NB4 (cell line): ENCODE measurements at regions not wholly inside any gene's neighbourhood (a gene's known extent, or its start where the extent isn't known, plus 50 kb on each side); places are given as distances from the start of the nearest gene placed in this dataset.

Experiments used
- DNase-seq: peaks from one replicate; pipeline ENCODE4 v3.0.0; 2010; ENCODE audit warnings: low read depth
- H3K4me3 ChIP-seq: one replicate; pipeline ENCODE4 v1.5.1; 2011; ENCODE audit warnings: mild to moderate bottlenecking, low read depth, low read length, moderate library complexity
- MYC ChIP-seq: IDR thresholded peaks from 2 replicates; pipeline ENCODE4 v1.6.1; 2011; ENCODE audit warnings: low read depth, low read length
- POLR2A ChIP-seq: IDR thresholded peaks from 2 replicates; pipeline ENCODE4 v1.6.1; 2011; ENCODE audit warnings: mild to moderate bottlenecking; ENCODE audit not compliant: insufficient read length; ENCODE audit errors: extremely low read depth
- TF ChIP-seq, protein P1 (sequence below): IDR thresholded peaks from one replicate; pipeline ENCODE4 v1.5.1; 2012; ENCODE audit warnings: low read depth, low read length
- TF ChIP-seq, protein P2 (sequence below): IDR thresholded peaks from 2 replicates; pipeline ENCODE4 v1.6.1; 2011; ENCODE audit warnings: low read depth, low read length

DNA sequence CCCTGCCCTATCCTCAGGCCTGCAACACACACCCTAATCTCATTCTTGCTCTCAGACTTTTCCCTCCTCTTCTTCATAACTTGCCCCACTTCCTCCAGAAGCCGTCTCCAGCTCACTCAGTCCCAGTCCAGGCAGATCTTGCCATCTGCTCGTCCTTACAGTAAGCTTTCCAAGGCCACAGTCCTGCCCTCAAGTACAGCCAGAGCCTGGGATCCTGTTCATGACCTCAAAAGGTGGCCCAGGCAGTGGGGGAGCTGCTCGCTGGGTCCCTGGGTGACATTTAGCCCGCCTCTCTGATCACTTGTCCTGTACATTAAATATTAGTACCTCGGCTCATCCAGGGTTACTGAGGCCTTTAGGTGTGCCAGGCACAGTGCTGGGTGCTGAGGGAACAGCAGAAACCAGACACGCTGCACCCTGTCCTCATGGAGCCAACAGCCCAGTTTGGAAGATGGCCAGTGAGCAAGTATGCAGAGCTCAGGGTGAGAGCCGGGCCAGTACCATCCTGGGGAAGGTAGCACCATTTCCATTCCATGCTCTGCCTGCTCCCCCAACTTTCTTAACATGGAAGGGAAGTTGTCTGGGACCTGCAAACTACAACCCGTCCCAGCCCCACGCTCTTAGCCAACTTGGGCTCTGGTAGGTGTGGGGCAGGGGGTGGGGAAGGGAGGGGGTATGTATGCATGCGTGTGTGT, 100.4 kb downstream of the C5orf15 start:
- no peak for DNase-seq
- TF ChIP-seq, protein P1, sequence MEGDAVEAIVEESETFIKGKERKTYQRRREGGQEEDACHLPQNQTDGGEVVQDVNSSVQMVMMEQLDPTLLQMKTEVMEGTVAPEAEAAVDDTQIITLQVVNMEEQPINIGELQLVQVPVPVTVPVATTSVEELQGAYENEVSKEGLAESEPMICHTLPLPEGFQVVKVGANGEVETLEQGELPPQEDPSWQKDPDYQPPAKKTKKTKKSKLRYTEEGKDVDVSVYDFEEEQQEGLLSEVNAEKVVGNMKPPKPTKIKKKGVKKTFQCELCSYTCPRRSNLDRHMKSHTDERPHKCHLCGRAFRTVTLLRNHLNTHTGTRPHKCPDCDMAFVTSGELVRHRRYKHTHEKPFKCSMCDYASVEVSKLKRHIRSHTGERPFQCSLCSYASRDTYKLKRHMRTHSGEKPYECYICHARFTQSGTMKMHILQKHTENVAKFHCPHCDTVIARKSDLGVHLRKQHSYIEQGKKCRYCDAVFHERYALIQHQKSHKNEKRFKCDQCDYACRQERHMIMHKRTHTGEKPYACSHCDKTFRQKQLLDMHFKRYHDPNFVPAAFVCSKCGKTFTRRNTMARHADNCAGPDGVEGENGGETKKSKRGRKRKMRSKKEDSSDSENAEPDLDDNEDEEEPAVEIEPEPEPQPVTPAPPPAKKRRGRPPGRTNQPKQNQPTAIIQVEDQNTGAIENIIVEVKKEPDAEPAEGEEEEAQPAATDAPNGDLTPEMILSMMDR = no peak
- TF ChIP-seq POLR2A (no peak), MYC (no peak)
- TF ChIP-seq, protein P2, sequence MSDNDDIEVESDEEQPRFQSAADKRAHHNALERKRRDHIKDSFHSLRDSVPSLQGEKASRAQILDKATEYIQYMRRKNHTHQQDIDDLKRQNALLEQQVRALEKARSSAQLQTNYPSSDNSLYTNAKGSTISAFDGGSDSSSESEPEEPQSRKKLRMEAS = no peak
- no peak overlapping the region for H3K4me3 ChIP-seq

DNA sequence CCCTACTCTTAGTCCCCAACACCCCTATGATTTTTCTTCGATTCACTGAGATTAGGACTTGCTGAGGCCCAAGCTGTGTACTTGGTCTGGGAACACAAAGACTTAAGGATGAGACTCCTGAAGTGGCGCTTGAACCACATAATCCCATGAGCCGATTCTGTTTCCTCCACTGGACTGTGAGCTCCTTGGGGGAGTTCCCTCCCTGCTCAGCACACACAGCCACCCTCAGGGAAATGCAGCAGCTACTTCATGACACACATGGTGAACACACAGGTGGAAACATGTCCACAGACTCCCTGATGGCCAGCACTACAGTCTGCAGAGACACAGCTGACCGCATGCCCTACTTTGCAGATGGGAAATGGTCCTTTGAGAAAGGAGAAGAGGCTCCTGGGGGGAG, 101.1 kb downstream of the C5orf15 start:
- TF ChIP-seq MYC (no peak), POLR2A (no peak)
- TF ChIP-seq, protein P1 = no peak
- TF ChIP-seq, protein P2 = no peak
- DNase-seq = no peak
- H3K4me3 ChIP-seq = no peak overlapping the region

DNA sequence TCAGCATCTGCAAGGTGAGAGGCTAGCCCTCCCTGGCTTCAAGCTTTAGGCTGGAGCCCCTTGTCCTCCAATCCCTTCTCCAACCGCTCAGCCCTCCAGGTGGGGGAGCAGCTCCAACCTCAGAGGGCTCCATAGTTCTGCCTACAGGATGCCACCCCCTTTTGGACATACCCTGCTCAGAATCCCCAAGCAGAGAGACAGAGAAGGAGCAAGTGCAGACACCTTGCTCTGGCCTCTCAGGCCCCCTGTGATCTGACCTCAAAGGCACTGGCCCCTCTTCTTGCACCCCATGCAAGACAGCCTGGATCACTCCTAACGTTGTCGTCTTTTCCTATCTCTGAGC, 101.6 kb downstream of the C5orf15 start:
- no peak for DNase-seq
- TF ChIP-seq, protein P2 = no peak
- TF ChIP-seq MYC (no peak), POLR2A (no peak)
- TF ChIP-seq, protein P1 = no peak
- H3K4me3 ChIP-seq = no peak overlapping the region

DNA sequence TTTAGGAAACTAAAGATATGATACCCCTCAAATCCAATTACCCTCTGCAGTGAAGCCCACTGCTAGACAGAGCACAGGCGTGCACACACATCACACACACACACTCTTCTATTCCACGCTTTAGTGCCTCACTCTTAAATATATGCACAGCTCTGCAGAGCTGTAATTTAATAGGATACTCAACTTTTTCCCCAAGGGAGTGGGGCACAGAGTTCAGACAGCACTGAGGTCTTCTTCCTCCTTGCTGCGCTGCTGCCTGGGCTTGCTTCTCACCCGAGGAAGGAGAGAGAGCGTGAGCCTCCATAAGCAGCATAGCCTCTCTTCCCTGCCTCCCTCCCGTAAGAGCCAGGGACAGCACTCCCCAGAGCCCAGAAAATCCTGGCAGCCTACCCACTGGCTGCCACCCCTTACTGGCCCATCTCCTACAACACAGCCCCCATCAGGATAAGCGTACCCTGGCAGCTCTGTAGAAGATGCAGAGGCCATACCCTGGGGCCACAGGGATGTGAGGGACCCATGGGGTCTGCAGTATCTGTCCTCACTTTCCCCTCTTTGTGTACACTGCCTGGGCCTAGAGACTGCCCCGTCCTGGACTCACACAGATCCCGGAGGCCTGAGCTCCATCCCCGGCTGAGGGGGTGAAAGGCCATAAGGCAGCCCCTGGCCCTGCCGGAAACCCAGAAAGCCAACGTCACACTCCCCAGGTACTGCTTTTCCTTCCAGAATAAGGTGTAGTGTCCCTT, 102.1 kb downstream of the C5orf15 start:
- DNase-seq = no peak
- no peak overlapping the region for H3K4me3 ChIP-seq
- TF ChIP-seq MYC = no peak
- TF ChIP-seq, protein P1 = no peak
- TF ChIP-seq POLR2A = no peak

DNA sequence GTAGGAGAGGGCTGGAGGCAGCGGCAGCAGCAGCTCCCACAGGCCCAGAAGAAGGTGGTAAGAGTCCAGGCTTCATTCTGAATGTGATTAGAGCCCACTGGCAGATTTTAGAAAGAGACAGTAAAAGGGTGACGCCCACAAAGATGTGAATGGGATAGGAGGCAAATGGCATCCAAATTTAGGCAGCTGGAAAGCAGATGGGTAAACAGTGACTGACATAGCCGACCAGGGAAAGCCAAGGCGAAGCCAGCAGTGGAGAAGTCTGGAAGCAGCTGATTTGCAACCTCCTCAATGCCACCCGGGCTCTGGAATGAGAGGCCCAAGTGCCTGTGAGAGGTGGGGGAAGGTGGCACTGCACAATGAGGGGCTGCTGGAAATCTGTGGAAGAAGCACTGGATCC, 103.3 kb downstream of the C5orf15 start:
- no peak for TF ChIP-seq POLR2A
- TF ChIP-seq, protein P1 = no peak
- TF ChIP-seq, protein P2 = no peak
- TF ChIP-seq MYC = no peak
- no peak for DNase-seq
- H3K4me3 ChIP-seq = no peak overlapping the region

DNA sequence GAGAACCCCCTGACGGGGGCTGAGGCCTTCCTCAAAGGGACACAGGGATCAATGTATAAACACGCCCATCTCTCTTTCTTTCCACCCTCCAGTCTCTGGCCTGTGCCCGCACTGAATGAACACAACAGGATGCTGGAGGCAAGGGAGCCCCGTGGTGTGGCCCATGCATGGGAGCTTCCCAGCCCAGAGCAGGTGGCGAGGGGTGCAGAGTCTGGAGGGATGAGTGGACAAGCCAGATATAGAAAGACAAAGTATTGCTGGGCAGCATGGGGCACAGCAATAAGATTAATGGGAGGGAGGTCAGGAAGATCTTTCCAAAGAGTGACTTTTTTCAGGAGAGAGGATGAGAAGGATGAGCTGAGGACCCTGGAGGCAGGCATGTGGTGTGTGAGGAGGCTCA, 103.7 kb downstream of the C5orf15 start:
- no peak overlapping the region for H3K4me3 ChIP-seq
- TF ChIP-seq, protein P2 = no peak
- TF ChIP-seq POLR2A (no peak), MYC (no peak)
- TF ChIP-seq, protein P1 = no peak
- DNase-seq = no peak
